NCI-H146 (cell line): ENCODE measurements at regions not wholly inside any gene's neighbourhood (a gene's known extent, or its start where the extent isn't known, plus 50 kb on each side); places are given as distances from the start of the nearest gene placed in this dataset.
"Not testable (repeated sequence)": the region's sequence is repeated elsewhere in the genome, so short reads cannot be mapped to it uniquely, and the experiment has no call there.

Experiments
- DNase-seq: peaks from one replicate; lab custom pipeline; 2025; lab: John Stamatoyannopoulos, UW

DNA sequence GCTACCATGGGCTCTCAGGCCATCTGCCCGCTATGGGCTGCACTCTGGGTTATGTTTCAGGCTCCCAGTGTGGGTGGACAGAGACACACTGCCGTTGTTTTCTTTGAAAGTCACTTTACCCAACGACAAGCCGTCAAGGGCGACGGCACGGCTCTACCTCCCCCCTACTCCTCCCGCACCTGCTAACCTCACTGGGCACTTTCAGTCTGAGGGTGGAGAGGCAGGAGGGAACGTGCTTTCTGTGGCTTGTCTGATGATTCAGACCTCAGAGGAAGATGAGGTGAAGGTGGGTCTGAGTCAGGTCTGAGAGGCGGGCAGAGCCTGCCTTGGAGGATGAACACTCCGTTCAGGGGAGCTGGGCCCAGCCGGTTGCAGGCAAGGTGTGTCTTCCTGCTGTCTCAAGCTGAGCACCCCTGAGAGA, 147.6 kb upstream of the HDAC4 start:
- no peak for DNase-seq

DNA sequence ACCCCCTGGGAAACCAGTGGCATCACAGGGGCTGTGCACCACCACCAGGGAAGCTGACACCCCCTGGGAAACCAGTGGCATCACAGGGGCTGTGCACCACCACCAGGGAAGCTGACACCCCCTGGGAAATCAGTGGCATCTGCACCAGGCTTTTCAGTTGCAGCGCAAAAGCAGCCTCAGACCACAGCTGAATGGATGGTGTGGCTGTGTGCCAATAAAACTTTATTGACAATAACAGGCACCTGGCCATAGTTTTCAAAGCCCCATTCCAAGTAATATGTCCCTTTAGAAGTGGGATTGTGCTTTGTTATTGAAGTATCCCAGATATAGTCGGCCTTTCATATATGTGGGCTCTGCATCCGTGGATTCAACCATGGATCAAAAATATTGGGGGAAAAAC, 146.3 kb upstream of the HDAC4 start:
- not testable (repeated sequence) for DNase-seq

DNA sequence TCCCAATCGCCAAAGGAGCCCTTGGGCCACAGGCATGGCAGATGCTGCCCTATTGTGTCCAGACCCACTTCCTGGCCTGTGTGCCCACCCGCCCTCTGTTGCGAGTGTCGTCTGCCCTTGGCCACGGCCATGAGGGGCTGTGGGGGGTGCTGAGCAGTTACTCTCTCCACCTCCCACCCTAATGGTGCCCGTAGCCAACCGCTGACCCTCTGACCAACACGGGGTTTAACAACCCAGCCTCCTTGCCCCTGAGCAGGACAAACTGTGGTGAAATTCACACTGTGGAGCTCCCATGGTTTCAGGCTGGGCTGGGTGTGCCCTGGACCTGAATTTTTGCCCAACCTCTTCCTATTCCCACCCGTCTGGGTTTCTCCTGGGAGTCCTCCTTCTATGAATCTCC, 145.7 kb upstream of the HDAC4 start:
- no peak for DNase-seq

DNA sequence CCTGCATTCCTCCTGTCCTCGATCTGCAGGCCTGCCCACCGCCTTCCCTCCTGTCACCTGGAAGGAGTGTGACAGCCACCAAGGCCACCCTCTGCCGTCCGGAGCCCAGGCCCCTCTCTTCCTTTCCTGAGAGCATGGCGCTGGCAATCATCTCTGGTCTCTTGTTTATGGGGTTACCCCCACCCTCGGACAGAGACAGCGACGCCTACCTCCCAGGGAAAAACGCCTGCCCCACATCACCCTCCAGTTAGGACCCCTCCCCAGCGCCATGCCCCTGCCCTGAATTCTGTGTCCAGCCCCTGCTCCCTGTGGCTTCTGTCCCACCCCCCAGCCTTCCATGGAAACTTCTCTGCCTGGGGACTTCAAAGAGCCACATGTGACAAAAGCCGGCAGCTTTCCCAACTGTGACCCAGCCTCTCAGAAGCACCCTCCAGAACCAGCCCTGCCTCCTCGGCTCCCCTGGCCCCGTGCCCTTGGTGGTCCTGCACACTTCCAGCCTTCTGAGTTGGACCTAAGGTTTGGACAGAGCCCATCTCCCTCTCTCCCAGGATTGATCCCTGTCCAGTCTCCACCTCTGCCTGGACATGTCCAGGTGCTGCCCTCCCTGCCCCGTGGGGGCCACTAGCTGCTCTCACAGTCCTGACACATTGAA, 145.0 kb upstream of the HDAC4 start:
- no peak for DNase-seq

DNA sequence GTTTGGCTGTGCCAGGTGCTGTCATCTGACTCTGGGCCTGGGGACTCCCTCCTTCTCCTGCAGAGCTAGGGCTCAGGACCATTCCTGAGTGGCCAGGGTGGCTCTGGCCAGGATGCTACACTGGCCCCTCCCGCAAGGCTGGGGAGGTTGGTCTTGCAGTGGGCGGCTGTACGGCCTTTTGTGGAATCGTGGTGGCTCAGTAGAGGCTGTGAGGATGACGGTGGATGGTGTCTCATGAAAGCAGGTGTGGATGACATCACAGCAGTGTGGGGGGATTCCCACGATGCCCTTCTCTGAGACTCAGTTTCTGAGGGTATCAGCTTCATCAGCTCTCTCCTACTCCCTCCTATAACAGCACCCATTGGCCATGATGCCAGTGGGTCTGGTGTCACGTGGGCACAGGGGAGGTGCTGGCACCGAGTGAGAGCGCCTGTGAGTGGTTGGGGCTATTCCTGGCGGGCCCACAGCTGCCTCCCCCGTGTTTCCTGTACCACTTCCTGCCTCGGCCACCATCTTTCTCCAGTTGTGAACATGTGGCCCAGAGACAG, 144.2 kb upstream of the HDAC4 start:
- no peak for DNase-seq

DNA sequence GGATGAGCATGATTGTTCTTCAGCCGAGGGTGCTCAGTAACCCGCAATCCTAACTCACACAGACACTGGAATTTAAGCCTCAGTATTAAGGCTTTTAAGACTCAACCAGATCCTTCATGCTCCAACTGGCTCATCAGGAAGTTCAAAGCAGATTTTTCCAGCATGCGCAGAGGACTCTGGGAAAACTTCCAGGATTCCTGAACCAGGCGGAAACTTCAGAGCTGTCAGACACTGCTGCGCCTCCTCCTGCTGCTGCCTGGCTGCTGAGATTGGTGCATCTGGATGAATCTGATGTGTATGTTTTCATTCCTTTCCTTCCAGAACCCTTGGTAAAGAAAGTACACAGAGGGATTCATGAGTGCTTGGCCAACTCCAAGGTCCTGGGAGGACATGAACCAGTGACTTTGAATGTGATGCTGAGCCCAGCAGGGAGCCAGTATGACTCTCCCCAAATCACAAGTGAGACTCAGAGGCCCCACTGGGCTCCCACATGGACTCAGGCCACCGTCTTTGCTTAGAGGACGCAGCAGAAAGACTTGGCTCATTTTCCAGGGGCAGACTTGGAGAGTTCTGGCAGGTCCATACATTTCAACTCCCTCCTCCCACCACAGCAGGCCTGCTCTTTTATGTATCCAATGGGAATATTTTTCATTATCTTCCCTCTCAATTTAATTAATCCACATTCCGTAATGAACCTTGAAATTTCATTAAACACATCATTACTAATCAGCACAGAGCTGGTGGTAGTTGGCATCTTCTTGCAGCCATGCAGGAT, 143.5 kb upstream of the HDAC4 start:
- no peak for DNase-seq

DNA sequence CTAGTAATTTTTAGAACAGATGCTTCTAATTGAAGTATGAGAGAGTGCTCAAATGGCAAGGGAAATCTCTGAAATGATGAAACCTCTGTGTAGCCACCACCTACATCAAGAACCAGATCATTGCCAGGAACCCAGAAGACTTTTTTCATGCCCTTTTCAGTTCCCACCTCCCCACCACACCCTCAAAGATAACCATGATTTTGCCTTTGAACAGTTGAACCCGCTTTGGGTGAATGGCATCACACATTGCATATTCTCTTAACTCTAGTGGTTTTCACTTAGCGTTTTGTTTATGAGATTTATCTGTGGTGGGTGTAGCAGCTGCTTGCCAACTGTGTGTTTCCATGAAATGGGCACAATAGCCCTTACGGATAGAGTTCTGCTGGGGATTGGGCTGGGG, 142.9 kb upstream of the HDAC4 start:
- no peak for DNase-seq

DNA sequence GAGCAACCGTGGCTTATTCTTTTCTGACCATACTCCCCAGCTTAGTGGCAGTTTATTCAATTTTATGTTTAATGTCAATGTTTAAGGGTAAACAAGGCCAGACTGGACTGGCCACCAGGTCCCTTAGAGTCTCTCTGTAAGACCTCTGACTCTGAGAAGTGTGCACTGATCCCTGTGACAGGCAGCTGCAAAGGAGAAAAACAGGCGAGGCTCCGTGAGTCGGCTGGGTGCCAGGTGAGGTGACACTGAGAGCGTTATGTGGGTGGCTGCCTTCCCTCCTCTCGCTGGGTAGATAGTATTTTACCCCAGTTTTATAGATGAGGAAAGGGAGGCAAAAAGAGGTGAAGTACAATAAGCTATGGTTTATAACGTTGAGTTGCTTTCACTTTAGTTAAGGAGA, 139.4 kb upstream of the HDAC4 start:
- peak; percentile 36 for DNase-seq

DNA sequence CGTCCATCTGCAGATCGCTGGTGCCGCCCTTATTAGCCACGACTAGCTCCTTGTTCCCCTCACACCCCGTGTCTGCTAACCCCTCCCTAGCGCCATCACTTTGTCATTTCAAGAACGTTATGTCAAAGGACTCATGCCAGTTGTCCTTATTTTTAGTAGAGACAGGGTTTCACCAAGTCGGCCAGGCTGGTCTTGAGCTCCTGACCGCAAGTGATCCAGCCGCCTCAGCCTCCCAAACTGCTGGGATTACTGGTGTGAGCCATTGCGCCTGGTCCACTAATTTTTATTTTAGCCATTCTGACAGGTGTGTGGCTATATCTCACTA, 138.9 kb upstream of the HDAC4 start:
- DNase-seq = no peak

DNA sequence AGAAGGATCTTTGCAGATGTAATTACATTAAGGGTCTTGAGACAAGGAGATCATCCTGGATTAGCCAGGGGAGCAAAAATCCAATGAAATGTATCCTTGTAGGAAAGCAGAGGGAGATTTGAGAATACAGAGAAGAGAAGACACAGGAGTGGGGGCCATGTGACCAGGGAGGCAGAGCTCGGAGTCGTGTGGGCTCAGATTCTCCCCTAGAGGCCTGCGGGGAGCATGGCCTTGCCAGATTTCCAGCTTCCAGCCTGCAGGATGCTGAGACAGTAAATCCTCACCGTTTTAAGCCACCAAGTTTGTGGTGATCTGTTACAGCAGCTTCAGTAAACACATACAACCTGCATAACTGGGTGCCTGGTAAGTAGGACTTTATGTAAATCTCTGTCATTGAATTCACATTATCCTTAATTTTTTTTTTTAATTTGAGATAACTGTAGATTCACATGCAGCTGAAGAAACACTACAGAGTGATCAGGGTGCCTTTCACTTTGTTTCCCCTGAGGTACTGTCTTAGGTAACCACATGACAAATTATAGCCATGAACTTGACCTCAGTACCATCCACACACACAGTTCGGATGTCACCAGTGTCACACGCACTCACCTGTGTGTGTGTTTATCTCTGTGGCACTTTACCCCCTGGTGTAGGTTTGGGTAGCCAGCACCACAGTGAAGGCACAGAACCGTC, 138.4 kb upstream of the HDAC4 start:
- DNase-seq = no peak

DNA sequence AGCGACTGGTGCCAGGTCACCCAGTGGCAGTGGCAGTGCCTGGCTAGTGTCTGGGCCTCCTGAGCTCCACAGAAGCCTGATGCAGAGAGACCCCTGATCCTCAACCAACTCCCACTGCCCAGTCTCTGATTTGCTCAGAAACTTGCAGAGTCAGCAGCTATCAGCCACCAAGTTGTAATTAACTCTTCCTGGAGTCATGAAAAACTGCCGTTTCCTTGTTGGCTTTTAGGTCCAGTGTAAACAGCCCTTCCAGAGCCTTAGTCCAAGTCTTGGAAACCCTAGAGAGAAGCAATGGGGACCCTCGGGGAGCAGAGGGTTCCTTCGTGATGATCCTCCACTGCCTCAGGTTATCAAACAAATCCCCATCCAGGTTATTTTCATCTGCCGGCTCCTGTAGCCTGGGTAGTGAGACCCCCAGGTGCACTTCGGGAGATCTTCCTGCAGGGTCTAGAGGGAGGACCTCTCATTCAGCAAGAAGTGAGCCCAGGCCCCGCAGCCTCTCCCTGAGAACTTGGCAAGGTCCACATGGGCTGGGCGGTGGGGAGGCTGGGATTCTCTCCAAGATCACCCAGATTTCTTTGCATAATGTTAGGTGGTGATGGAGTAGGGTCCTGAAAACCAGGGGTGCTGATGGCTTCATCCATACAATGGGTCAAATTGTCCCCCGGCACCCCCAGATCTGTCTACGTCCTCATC, 137.7 kb upstream of the HDAC4 start:
- no peak for DNase-seq

DNA sequence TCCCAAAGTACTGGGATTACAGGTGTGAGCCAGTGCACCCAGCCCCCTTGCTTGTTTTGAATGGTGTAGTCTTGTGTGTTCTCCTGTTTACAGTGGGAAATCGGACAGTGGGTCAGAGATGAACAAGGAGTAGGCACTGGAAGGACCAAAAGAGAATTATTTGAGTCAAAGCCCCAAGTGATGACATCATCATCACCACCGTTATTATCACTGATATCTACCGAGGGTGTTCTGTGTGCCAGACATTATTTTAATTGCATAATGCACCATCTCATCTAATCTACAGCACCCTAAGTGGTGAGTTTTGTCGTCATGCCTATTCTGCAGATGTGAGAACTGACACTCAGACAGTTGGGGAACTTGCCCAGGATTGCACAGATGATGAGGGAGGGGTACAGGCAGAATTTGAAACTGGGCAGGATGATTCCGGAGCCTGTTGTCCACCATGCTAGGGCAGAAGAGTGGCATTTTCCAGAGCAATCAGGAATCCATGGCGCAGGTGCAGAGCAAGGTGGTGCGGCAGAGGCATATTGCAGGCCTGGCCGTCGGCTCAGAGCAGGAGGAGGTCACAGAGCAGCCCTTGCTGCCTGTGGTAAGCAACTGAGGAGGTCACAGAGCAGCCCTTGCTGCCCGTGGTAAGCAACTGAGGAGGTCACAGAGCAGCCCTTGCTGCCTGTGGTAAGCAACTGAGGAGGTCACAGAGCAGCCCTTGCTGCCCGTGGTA, 137.0 kb upstream of the HDAC4 start:
- no peak for DNase-seq

DNA sequence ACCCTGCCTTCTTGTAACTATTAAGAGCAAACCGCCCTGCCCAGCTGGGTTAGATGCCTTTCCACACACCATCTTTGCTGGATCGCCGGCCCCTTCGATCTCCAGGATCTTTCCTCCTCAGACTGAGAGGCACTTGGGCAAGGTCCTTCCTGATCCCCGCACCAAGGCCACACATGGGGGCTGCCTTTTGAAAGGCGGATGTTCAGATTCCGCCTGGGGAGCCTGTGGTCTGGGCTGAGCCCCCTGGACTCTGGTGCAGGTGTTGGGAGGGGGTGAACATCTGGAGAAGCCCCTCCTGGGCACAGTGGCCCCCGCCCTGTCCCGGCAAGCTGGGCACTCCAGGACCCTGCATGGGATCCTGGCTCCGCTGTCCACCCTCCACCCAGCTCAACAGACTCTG, 135.4 kb upstream of the HDAC4 start:
- DNase-seq = no peak

DNA sequence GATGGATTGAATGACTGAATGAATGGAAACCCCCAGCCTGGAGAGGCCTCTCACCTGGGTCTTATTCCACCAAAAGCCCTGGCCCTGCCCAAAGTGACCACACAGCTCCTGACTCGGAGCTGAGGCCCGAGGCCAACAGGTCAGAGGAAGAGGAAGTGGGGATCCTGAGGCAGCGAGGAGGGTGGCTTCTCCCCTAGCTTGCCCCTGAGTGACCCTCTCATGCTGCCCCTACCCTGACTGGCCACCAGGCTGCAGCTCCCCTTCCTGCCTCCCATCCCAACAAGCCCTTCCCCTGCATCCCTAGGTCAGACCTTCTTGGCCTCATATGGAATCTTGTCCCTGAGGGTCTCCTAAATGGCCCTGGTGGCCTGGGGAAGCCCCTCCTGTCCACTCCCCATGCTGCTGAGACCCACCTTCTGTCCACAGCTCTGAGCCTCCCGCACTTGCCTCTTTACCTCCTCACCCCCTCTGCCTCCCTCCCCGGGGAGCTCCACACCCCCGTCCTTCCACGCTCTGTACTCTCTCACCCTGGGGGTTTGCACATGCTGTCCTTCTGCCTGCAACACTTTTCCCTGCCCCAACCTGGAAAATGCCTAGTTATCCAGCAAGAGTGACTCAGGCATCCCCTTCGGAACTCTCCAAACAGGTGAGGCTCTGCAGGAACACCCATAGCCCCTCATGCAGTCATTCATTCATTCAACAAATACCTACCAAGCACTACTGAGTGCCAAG, 134.8 kb upstream of the HDAC4 start:
- DNase-seq = no peak

DNA sequence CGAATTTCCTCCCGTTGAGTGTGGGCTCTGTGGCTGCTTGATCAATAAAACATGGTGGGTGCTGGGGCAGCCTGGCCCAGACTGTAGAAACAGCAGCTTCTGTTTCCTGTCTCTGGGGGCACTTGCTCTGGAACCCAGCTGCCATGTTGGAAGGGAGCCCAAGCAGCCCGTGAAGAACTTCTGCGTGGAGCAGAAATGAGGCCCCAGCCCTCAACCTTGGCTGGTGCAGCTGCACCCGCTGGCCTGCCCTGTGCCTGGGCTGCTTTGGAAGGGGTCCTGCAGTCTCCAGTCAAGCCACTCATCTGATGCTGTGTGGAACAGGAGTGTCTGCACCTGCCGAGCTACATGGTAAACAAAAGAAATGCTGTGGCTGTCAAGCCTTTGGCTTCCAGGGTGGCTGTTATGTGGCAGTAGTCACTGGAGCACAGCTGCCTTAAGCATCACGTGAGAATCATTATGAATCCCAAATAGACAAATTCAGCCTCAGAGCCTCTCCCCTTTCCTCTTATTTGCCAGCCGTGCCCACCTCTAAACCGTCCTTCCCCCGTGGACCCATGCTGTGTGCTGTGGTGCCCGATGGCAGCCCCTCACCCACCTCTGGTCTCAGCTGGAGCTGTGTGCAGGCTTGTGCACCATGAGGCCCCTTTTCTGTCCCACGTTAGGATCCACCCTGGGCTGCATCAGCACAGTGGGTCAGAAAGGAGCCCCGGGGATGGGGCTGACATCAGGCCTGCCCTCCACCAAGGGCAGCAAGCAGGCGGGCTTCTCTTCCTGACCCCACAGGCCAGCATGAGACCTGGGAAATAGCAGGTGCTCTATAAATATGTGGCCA, 134.0 kb upstream of the HDAC4 start:
- DNase-seq = peak; percentile 4

DNA sequence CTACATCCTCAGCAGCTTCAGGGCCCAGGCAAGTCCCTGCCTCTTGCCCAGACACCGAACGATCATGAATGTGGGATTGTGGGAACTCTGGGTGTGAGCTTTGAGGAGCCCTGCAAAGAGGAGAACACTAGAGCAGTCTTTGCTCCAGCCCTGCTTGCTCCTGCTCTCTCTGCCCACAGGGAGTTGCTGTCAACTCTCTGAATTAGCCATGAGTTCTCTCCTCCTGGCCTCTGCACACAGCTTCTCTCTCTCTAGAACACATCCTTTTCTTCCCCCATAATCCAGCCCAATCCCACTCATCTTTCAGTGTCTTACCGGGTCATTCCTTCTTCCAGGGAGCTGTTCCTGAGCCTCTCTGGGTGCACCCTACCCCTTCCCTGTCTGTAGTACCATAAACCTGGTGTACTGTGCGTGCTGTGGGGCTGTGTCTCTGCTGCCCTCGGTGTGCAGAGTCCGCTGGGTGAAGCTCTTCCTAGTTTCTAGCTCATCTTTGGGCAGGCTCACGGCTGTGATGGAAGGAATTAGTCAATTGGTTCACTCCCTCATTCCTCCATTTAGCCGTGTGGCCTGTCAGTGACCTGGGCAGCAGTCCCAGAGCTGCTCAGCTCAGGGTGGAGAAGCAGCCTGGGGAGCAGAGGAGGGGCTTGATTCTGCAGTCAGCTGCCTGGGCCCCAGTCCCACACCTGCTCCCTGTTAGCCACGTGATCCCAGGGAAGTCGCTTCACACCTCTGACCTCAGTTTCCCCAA, 132.9 kb upstream of the HDAC4 start:
- no peak for DNase-seq

DNA sequence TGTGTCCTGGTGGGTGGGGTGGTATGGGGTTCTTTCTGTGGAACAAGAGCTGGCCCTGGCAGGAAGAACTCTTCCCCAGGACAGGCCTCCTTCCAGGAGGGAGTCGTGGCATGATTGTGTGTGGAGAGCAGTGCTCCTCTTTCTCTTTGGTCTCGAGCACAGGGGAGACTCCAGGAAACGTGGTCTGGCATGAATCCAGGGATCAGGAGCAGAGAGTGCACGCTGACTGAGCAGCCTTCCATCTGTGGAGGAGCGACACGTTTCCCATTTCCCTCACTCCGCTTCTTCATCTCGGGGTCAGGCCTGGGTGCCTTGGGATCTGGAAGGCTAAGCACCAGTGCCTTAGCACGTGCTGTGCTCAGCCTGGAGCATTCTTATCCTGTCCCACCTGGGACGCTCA, 132.0 kb upstream of the HDAC4 start:
- no peak for DNase-seq

DNA sequence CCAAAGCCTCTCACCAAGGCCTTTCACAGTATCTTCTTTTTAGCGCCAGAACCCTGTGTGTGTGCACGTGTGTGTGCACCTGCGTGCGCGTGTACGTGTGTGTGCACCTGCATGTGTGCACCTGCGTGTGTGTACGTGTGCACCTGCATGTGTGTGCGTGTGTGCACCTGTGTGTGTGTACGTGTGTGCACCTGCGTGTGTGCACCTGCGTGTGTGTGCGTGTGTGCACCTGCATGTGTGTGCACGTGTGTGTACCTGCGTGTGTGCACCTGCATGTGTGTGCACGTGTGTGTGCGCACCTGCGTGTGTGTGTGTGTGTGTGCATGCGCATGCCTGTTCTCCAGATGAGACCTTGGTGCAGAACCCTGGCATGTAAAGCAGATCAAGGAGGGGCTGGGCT, 131.4 kb upstream of the HDAC4 start:
- no peak for DNase-seq

DNA sequence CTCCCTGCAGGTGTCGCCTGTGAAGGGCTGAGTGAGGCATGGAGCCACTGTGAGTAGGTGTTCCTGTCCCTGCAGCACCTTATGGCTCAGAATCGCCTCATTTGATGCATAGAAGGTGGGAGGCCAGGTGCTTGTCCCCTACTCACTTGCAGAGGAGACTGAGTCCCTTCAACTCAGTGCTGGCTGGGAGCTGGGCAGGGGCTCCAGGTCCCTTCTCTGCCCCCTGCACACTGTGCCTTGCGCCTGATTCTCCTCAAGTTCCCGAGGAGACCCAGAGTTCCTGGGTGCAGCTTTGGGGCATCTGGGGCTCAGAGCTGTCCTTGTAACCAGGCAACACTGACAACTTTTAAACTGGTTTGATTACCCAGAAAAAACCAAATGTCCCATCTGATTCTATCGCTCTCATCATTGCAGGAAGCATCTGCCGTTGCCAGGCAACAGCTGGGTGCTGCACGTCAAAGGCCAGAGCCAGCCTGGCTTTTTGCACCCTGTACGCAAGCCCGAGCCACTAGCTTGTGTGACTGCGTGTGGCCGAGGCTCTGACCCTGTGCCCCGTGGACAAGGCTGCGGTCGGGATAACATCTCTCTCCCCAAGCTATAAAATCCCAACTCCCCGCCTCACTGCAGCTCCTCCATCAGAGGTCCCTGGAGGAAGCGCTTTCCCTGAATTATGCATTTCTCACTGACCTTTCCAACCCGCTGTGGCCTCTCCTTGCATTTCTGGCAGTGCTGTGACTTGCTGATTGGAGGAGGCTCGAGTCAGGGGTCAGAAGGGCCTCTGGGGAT, 130.8 kb upstream of the HDAC4 start:
- no peak for DNase-seq
